ENCODE measurements at regions not wholly inside any gene's neighbourhood (a gene's known extent, or its start where the extent isn't known, plus 50 kb on each side); places are given as distances from the start of the nearest gene placed in this dataset.

DNA sequence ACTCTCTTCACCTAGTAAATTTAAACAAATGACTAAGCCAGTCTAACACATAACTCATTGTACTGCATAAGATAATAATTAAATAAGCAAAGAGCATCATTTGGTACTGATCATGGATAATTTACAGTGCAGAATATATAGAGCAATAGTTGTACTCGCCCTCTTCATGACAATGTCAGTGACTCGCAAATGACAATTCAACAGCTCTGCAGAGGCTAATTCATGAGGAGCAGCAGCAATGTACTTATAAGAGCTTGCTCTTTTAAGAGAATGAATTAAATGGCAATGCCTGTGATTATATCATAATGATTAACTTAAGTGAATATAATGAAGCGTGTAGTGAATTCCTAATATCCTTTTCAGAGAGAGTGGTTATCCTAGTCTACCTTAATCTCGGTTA lies 284.5 kb upstream of the PCDH20 start:
- DNase-seq: no peak
- Histone ChIP-seq H3K4me3 (no peak overlapping the region), H3K36me3 (replicated peaks in 1 of 2) (no peaks in the 10 kb centered on the region), H3K27me3 (no peaks in the 10 kb centered on the region), H3K9me3 (replicated peaks in 1 of 3) (no peaks in the 10 kb centered on the region), H3K27ac (no peak overlapping the region), H3K4me1 (replicated peaks in 1 of 2) (no peaks in the 10 kb centered on the region)
- intact Hi-C loops (cut with DNase I): no loop called here
- WGBS, 4 donors: 69 to 75% (median 71%) methylated on average over 4 of the region's 4 CpGs
- TF ChIP-seq POLR2A (IDR thresholded peaks at IDR 0.05): no peak
- TF ChIP-seq, protein P1, sequence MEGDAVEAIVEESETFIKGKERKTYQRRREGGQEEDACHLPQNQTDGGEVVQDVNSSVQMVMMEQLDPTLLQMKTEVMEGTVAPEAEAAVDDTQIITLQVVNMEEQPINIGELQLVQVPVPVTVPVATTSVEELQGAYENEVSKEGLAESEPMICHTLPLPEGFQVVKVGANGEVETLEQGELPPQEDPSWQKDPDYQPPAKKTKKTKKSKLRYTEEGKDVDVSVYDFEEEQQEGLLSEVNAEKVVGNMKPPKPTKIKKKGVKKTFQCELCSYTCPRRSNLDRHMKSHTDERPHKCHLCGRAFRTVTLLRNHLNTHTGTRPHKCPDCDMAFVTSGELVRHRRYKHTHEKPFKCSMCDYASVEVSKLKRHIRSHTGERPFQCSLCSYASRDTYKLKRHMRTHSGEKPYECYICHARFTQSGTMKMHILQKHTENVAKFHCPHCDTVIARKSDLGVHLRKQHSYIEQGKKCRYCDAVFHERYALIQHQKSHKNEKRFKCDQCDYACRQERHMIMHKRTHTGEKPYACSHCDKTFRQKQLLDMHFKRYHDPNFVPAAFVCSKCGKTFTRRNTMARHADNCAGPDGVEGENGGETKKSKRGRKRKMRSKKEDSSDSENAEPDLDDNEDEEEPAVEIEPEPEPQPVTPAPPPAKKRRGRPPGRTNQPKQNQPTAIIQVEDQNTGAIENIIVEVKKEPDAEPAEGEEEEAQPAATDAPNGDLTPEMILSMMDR (IDR thresholded peaks at IDR 0.05): no peak

DNA sequence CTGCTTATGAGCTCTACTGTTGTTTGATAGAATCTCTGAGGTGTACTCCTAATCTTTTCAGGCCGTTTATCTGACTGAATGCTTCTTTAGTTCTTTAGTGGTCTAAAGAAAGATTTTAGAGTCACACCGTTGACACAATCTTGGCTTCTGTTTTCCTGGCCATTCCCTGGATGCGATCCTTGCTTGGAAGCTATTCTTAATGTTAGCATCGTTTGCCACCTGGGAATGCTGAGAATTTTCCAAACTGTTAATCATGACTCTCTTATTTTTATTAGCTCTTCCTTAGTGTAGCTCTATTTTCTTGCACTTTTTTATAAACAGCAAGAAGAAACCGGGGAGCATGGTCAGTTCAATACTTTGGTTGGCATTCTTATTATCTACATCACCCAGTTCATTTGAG lies 281.0 kb upstream of the PCDH20 start:
- Histone ChIP-seq H3K27ac (no peak overlapping the region), H3K36me3 (replicated peaks in 1 of 2) (no peaks in the 10 kb centered on the region), H3K27me3 (no peaks in the 10 kb centered on the region), H3K9me3 (replicated peaks in 1 of 3) (no peaks in the 10 kb centered on the region), H3K4me3 (no peak overlapping the region), H3K4me1 (replicated peaks in 1 of 2) (no peaks in the 10 kb centered on the region)
- 67 to 79% (median 69%) methylated on average over 5 of the region's 5 CpGs for WGBS, 4 donors
- TF ChIP-seq, protein P1 (IDR thresholded peaks at IDR 0.05): no peak
- no peak for TF ChIP-seq POLR2A (IDR thresholded peaks at IDR 0.05)
- intact Hi-C loops (cut with DNase I): no loop called here
- no peak for DNase-seq

DNA sequence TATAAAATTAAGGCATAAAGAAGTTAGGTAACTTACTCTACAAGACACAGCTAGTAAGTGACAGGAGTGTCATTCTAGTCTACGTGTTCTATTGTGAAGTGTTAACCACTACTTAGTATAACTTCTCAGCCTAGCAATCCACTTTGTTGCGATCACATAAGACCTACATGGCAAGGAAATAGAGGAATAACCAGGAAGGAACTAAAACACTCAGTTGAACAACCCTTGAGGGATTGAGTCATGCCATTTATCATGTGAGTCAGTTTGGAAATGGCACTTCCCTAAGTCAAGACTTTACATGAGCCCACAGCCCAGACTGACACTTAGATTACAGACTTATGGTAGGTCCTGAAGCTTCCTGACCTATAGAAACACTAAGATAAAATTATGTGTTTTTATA lies 279.5 kb upstream of the PCDH20 start:
- Histone ChIP-seq H3K27me3 (no peaks in the 10 kb centered on the region), H3K4me1 (replicated peaks in 1 of 2) (no peaks in the 10 kb centered on the region), H3K27ac (no peak overlapping the region), H3K9me3 (replicated peaks in 1 of 3) (no peaks in the 10 kb centered on the region), H3K36me3 (replicated peaks in 1 of 2) (no peaks in the 10 kb centered on the region), H3K4me3 (no peak overlapping the region)
- no peak for DNase-seq
- WGBS, 4 donors: 71 to 86% (median 84%) methylated on average over 2 of the region's 2 CpGs
- intact Hi-C loops (cut with DNase I): no loop called here
- no peak for TF ChIP-seq POLR2A (IDR thresholded peaks at IDR 0.05)
- TF ChIP-seq, protein P1 (IDR thresholded peaks at IDR 0.05): no peak

DNA sequence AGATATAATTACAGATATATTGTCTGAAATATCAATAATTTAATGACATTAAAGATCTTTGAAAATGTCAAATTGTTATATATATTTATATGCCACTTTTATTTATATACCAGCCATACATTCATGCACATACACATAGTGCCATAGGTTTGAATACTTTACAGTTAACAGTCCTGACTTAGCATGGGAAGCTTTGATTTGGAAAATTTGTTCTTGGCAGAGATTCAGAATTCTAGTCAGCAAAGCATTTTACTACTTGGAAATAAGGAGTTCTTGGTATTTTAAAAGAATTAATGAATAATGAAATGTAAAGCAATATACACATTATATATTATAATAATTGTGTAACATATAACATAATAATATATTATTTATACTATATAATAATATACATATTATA lies 277.0 kb upstream of the PCDH20 start:
- TF ChIP-seq POLR2A (IDR thresholded peaks at IDR 0.05): no peak
- TF ChIP-seq, protein P1 (IDR thresholded peaks at IDR 0.05): no peak
- intact Hi-C loops (cut with DNase I): no loop called here

More for the DNA sequence above, 277.0 kb upstream of the PCDH20 start:
- no peak overlapping the region for H3K27ac ChIP-seq
- H3K4me1 ChIP-seq (replicated peaks in 1 of 2): no peaks in the 10 kb centered on the region
- H3K9me3 ChIP-seq (replicated peaks in 1 of 3): no peaks in the 10 kb centered on the region
- DNase-seq: no peak
- H3K36me3 ChIP-seq (replicated peaks in 1 of 2): no peaks in the 10 kb centered on the region
- no peak overlapping the region for H3K4me3 ChIP-seq
- H3K27me3 ChIP-seq: no peaks in the 10 kb centered on the region
